ENCODE measurements at regions not wholly inside any gene's neighbourhood (a gene's known extent, or its start where the extent isn't known, plus 50 kb on each side); places are given as distances from the start of the nearest gene placed in this dataset.

DNA sequence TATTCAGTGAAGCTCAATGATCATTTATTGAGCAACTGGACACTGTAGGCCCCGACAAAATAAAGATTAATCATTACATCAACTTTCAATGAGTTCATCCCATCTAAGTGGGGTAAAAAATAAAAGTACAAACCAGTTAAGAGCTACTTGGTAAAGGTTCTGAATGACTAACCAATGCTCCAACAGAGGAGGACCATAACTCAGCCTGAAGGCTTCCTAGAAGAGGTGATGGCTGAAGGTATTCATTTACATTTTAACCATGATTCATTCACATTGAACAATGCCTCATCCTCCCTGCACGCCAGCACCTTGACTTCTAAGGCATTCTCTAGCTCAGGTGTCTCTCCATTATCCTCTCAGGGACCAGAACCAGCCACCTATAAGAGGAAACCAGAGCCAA lies 201.4 kb downstream of the ZNF462 start:
- no peak for DNase-seq

DNA sequence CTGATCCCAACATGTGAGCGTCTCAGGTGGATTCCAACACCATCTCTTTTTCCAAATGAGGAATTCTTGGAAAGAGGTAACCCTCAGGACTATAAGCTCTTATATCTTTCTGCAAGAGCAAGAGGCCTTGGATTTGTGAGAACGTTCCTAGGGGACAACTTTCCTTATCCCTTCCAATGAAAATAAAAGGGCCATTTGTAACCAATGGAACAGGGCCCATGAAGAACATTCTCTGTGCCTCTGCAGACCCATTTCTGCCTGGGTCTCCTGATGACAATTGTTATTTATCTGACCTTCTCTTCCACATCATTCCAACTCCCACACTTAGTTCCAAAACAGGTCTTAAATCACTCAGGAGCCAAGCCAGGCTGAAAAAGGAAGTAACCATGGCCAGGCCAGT lies 202.6 kb downstream of the ZNF462 start:
- DNase-seq: no peak

DNA sequence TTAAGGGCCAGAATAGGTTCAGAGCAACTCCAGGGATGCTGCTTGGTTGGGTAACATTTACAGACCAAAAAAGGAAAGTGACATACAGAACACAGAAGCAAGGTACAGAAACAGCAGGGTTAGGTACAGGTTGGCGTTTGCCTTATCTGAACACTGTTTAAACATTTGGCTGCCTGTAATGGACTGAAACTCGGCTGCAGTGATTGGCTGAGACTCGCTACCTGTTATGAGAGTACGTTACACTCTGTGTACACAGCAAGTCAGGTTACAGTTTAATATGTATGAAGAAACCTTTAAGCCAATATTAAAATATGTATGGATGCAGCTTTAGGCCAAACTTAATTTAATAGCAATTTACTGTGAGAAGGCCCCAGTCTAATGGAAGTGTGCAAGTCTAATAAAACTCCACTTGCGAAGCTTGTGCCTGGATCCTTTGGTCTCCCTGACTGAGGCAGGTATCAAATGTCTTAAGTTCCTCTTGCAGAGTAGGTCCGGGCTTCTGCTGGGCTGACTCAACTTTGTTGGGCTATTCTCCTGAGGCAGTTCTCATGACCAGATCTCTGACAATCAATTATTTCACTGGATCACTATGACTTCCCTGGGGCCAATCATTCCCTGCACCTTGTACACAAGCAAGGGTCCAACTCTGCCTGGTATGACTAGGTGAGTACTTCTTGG lies 204.9 kb downstream of the ZNF462 start:
- DNase-seq: no peak

DNA sequence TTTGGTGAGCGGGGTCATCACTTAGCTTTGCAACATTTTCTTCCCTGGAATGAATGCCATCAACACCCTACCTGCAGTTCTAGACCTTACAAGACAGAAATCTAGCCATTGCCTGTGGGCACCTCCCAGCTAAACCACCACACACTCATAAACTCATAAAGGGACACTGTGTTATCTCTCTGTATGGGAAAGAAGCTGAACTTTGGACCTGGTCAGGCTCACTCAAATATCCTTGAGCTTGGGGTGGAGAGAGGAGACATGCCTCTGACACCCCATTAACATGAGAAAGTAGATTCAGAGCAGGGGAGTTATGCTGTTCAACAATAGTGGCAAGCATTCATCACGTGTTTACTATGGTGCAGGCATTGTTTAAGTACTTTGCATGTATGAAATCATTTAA lies 205.6 kb downstream of the ZNF462 start:
- DNase-seq: no peak

DNA sequence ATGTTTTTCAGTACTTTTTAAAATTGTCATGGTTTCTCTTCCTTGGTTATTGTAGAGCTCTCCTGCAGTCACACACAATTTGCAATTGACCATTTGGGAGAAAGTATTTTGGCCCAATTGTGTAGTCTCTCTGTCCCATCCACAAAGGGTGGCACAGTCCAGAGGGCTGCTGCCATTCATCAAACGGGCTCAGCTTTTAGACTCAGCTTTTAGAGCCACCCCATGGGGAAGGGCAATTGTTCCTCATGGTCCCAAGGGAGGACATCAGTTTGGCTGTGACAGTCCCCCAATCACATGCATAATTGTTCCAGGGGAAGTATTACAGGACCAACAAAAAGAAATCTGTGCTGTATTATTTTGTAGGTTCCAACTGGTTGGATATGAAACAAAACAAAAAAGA lies 207.6 kb downstream of the ZNF462 start:
- no peak for DNase-seq

DNA sequence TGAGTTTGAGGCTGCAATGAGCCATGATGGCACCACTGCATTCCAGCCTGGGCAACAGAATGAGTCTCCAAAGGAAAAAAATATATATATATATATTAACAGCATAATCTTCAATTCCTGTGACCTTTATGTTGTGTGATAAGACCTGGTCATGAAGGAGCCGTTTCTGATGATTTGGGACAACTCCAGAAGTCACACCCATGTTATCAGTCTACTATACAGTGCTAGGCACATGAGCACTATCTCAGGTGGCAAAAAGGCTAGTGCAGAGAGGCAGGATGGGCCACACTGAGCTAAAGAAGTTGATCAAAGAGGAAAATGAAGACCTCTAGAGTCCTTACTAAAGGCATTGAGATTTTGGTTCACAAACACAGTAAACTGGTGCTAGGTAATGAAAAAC lies 205.0 kb upstream of the RAD23B start:
- no peak for DNase-seq

DNA sequence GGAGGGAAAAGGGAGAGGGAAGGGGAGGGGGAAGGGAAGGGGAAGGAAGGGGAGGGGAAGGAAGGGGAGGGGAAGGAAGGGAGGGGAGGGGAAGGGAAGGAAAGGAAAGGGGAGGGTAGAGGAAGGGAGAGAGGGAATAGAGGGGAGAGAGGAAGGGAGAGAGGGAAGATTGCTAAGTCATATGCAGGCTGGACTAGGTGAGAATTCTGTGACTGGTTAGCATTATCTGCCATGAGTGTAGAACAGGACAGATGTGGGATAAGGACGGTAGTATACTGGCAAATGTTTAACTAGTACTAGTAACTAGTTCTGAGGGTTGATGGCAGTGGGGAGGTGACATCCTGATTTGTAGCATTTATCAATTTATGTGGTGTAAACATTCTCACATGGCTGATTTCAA lies 203.5 kb upstream of the RAD23B start:
- no peak for DNase-seq

DNA sequence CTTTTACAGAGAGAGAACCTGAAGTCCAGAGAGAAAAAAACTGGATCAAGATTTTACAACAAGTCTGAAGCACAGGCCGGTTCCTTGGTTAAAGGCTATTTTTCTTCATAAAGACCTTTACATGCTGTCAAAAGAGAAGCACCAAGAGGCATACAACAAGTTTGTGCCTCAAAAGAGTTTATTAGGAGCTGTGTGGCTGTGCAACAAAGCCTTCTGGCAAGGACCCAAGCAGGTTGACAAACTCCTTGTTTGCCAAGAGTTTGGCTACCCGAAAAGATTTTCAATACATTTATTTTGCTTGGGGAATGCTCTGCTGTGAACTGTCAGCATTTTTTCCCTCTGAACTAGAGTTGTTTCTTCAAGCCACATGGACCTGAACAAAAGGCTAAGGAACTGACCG lies 202.9 kb upstream of the RAD23B start:
- no peak for DNase-seq

DNA sequence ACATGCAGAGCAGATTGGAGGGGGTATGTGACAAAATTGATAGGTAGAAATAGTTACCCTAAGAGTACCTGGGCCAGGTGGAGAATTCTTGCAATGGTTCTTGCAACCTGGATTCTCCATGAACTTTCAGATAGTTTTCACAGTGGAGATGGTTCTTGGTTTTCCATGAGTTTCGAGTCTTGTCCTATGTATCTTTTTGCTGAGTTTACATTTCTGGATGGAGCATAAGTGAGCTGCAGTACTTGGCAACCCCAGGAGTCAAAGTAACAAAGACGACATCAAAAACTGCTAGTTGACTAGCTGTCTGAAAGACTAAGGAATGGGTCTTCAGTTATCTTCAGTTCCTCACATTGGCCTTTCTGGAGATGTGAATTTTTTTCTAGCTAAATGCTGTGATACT lies 196.6 kb upstream of the RAD23B start:
- no peak for DNase-seq

DNA sequence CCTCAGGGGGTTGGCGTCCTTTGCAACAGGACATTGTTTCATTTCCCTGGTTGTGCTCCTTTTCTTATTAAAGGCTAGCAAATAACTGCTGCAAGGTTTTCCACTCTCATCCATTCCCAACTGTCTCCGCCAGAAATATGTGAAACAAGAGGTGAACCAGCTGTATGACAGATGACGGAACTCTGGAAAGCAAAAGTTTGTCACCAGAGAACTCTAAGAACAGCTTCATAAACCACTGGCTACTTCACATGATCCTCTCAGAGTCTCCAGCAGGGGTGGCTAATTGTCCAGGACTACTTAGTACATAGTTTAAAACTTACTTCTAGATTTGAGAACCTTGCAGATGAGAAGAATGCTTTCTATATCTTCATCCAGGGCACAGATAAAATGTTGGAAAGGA lies 195.9 kb upstream of the RAD23B start:
- no peak for DNase-seq

DNA sequence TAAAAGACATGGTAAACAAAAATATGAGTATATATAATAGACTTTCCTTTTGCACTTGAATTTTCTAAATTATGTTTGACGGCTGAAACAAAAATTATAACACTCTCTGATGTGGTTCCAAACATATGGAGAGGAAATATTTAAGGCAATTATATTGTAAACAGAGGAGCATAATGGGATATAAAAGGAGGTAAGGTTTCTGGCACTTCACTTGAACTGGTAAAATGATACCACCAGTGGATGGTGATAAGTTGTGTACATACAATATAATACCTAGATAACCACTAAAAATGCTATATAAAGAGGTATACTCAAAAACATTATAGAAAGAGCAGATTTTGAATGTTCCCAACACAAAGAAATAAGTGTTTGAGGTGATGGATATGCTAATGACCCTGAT lies 192.9 kb upstream of the RAD23B start:
- no peak for DNase-seq

DNA sequence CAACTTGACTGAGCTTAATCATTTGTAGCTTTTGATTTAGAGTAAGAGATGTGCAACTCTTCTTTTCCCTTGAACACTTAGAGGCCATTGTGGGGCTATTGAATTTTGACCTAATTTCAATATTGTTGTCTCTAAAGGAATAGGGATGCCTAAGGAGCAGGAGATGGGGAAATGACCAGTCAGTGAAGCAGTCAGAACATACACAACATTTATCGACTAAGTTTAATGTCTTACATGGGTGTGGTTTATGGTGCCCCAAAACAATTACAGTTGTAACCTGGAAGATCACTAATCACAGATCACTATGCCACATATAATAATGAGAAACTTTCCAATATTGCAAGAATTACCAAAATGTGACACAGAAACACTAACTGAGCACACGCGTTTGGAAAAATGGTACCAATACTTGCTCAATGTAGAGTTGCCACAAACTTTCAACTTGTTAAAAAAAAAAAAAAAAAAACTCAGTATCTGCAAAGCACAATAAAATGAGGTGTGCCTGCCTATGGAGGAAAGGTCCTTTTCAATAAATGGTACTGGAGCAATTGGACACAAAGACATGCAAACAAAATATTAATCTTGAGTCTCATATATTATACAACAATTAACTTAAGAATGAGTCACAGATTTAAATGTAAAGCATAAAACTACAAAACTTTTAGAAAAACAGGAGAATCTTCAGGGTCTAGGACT lies 189.6 kb upstream of the RAD23B start:
- no peak for DNase-seq

DNA sequence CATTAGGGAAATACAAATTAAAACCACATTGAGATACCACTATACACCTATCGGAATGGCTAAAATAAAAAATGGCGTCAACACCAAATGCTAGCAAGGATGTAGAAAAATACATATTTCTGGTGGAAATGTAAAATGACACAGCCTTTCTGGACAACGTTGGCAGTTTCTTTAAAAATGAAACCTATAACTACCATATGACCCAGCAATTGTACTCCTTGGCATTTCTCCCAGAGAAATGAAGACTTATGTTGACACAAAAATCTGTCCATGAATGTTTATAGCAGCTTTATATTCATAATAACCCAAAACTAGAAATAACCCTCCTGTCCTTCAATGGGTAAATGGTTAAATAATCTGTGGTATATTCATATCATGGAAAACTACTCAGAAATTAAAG lies 188.7 kb upstream of the RAD23B start:
- no peak for DNase-seq

DNA sequence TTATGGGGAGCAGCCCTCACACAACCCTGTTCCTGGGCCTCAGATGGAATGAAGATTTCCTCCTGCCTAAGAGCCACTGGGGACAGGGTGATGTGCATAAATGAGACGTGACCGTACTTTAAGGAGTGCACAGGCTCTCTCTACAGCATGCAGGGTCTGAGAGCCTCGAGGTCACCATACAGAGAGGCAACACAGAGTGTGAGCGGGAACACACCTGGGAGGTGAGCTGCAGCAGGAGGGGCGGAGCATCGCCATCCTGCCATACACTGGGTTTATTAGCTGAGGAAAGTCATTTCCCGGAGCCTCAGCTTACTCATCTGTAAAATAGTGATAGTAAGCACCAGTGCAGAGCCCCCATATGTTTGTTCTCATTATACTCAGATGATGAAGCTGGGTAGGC lies 182.5 kb upstream of the RAD23B start:
- DNase-seq: no peak

DNA sequence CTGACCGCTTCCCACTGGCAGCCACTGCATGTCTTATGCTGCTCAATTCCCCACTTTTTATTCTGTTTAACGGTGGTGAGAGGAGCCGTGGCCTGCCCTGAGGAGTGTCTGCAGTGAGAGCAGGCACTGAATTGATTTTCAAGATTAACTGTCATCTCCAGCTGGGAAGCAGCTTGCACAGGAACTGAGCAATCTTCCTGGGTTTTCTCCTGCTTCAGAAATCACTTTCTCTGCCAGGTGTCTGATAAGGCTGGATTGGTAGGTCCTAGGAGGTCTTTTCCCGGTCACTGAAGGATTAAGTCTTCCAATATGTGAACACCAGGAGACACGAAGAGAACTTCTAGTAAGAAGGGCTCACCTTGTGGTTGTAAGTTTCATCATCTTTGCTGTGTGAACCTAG lies 181.1 kb upstream of the RAD23B start:
- DNase-seq: no peak

DNA sequence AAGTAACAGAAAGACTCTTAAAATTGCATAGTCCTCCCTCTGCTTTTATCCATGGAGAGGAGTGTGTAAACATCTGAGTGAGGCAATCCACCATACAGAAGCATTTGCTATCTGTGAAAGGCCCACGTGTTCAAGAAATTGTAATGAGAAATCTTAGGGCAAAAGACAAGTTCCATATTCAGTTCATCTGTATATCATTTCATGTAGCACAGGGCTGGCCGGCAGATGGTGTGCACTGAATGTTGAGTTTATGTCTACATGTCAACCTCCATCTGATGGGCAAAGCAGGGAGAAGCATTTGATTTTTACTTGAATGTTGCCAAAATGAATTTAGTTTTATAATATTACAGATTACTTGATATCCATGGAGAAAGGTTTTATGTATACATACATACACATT lies 179.5 kb upstream of the RAD23B start:
- DNase-seq: no peak

DNA sequence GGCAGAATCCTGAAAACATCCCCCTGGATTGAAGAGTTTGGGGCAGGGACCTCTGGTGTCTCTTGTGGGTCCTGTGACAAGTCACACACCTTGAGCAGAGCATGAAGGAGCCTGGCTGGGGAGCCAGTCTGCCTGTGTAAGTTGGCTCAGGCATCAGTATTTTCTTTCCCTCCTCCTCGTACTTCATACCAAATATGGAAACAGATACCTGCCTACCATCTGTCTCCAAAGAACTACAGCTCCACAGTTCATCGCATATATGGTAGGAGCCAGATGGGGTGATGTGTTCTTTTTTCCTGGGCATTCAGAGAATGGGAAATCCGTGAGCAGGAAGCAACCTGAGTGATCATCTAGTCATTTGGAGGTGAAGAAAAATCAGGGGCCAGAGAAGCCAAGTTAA lies 177.3 kb upstream of the RAD23B start:
- DNase-seq: no peak

DNA sequence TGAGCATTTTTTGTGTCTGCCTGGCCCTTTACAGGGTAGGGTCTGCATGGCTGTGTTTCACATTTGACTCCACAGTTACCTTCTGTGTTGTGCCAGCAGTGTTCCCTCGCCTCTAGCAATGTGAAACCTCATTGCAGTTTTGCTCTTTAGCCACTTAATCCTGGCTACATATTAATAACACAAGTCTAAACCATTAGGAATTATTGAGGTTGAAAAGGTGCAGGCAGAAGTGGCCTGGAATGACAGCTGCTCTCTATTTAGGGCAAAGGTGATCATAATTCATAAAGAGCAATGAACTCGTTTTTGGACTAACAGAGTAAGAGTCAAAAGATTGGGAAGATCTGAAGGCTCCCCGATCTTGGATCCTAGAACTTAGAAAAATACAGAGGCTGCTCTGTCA lies 176.7 kb upstream of the RAD23B start:
- DNase-seq: no peak

DNA sequence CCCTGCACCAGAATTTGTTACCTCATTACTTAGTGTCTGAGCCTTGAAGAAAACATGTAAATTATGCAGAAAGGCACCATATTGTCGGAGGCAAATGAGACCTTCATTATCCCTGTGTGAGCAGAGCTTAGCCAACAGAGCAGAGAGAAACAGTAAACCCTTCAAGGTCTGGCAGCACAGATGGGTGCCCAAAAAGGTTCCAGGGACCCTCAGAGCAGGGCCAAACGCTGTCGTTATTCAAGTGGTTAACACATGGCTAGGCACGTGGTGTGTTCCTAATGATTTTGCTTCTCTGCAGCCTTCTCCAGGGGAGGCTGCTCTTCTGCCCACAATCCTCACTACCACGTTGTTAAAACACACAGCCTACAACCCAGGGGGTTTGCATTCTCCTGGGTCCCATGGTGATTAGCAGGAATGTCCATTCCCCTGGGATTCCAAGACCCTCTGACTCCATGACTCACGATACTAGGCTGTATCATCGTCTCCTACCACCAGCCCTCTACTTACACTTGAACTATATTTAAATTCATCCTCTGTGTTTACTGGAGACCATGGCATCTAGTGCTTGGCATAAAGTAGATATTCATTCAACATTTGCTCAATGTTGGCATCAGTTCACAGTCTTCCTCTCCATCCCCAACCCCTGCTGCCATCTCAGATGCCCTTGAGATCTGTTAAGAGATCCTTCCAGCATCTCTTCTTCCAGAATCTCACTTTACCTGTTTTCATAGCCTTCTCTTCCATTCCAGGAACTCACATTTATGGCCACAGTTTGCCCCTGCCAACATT lies 174.5 kb upstream of the RAD23B start:
- no peak for DNase-seq

DNA sequence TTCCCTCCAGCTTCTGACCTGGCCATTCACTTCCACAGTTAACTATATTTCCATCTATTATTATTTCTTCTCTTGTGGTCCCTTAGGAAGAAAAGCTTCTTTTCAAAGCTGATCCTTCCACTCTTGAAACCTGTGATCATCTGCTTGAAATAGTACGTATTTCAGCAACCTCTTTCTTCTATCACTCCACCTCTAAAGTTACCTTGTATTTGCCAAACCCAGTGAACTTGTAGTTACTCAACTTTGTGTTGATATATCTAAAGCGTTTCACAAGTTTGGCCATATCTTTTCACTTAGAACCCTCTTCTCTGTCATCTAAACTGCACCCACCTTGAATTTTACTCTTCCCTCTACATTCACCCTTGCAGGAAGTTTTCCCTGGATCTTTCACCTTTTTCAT lies 173.8 kb upstream of the RAD23B start:
- DNase-seq: no peak

DNA sequence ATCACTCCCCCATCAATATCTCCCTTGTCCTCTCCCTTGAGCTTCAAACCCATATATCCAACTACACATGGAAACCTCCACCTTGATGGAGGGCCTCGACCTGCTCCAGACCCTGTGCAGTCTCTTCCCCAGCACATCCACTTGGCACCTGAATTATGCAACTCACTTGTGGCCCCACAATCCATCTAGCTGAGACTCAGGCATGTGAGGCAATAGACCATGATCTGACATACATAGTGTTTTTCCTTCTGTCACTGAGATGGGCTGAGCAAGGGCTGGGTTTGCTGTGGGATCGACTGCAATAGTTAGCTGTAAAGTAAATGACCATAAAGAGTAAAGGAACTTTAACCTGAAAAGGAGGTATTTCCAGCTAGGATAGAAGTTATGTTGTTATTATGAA lies 172.9 kb upstream of the RAD23B start:
- DNase-seq: no peak

DNA sequence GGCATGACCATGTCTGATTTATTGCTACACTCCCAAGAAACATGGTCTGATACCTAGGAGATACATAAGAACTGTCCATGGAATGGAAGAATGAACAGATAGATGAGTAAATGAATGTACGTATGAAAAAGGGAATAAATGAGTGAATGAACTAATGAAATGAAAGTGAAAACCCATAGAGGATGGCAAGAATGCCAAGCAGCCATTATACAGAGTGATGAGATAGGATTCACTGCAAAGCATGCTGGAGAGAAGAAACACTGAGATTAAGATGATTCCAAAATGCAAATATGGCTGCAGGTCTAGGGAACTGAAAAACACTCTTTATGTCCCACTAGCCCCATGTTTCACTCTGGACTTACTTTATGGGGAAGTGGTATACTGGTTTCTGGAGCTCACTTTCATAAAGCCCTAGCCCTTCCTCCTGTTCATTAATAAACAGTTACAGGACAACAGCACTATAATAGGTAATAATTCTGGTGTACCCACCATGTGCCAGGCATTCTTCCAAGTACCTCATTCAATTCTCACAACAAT lies 170.3 kb upstream of the RAD23B start:
- DNase-seq: no peak

Measured in anterior cingulate cortex (tissue), 58 donors.